Endothelial cell (in vitro differentiated cells): ENCODE measurements at regions not wholly inside any gene's neighbourhood (a gene's known extent, or its start where the extent isn't known, plus 50 kb on each side); places are given as distances from the start of the nearest gene placed in this dataset.

ENCODE experiments used
- DNase-seq: peaks from one replicate; pipeline ENCODE4 v3.0.0; 2021; ENCODE audit warnings: low spot score
- H3K27ac Mint-ChIP-seq: one replicate; pipeline ENCODE4 v1.8.0; 2021; ENCODE audit warnings: mixed read lengths, inconsistent platforms; ENCODE audit not compliant: unreplicated experiment
- H3K27me3 Mint-ChIP-seq: one replicate; pipeline ENCODE4 v1.8.0; 2021; ENCODE audit warnings: mild to moderate bottlenecking, moderate library complexity, mixed read lengths, inconsistent platforms; ENCODE audit not compliant: unreplicated experiment
- H3K36me3 Mint-ChIP-seq: one replicate; pipeline ENCODE4 v1.8.0; 2021; ENCODE audit warnings: mild to moderate bottlenecking, low read depth, mixed read lengths, inconsistent platforms; ENCODE audit not compliant: unreplicated experiment
- H3K4me1 Mint-ChIP-seq: one replicate; pipeline ENCODE4 v1.8.0; 2021; ENCODE audit warnings: mild to moderate bottlenecking, mixed read lengths, inconsistent platforms; ENCODE audit not compliant: unreplicated experiment
- H3K4me3 Mint-ChIP-seq: one replicate; pipeline ENCODE4 v1.8.0; 2021; ENCODE audit warnings: mild to moderate bottlenecking, mixed read lengths, inconsistent platforms; ENCODE audit not compliant: unreplicated experiment
- H3K9me3 Mint-ChIP-seq: one replicate; pipeline ENCODE4 v1.8.0; 2021; ENCODE audit warnings: mixed read lengths, inconsistent platforms; ENCODE audit not compliant: unreplicated experiment
- CTCF ChIP-seq: fragments of 200-600 bp; sonication (generic); IDR thresholded peaks from one replicate; pipeline ENCODE4 v1.5.0; 2021; ENCODE audit warnings: antibody characterized with exemption; ENCODE audit not compliant: unreplicated experiment

DNA sequence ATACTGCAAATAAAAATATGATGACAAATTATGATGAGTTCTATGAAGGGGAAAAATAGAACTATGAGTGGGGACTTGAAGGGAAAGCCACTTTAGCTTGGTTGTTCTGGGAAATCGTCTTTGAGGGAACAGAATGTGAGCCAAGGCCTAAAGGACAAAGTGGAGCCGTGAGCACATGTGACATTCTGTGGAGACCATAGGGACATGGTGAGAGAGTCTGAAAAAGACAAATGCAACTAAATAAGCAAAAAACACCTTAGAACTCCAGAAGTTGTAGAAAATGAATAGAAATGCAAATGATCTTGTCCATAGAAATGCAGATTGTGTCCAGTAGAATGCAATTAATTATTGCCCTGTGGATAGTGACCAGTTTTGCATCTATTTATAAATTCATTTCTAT lies 86.8 kb upstream of the ANKRD10 start:
- H3K4me1 Mint-ChIP-seq, result no peaks in the 10 kb centered on the region
- H3K9me3 Mint-ChIP-seq, result no peaks in the 10 kb centered on the region
- peaks cover 4% of the 10 kb centered on the region for H3K27me3 Mint-ChIP-seq
- H3K4me3 Mint-ChIP-seq, result no peak overlapping the region
- no peak for TF ChIP-seq CTCF
- no peaks in the 10 kb centered on the region for H3K36me3 Mint-ChIP-seq
- H3K27ac Mint-ChIP-seq, result no peak overlapping the region
- DNase-seq, result no peak

- Mint-ChIP-seq H3K4me1 (no peaks in the 10 kb centered on the region), H3K9me3 (no peaks in the 10 kb centered on the region), H3K27me3 (no peaks in the 10 kb centered on the region), H3K36me3 (no peaks in the 10 kb centered on the region), H3K4me3 (no peak overlapping the region), H3K27ac (no peak overlapping the region)
- DNase-seq, result no peak
- no peak for TF ChIP-seq CTCF
Observed at GRCh38 chr13:110993788-110994187, 78.9 kb upstream of the ANKRD10 start.

- no peaks in the 10 kb centered on the region for H3K9me3 Mint-ChIP-seq
- no peaks in the 10 kb centered on the region for H3K4me1 Mint-ChIP-seq
- H3K27me3 Mint-ChIP-seq, result no peaks in the 10 kb centered on the region
- H3K4me3 Mint-ChIP-seq, result no peak overlapping the region
- no peak for DNase-seq
- no peak for TF ChIP-seq CTCF
- no peak overlapping the region for H3K27ac Mint-ChIP-seq
- H3K36me3 Mint-ChIP-seq, result no peaks in the 10 kb centered on the region
Observed at GRCh38 chr13:110991991-110992508, 77.2 kb upstream of the ANKRD10 start.

DNA sequence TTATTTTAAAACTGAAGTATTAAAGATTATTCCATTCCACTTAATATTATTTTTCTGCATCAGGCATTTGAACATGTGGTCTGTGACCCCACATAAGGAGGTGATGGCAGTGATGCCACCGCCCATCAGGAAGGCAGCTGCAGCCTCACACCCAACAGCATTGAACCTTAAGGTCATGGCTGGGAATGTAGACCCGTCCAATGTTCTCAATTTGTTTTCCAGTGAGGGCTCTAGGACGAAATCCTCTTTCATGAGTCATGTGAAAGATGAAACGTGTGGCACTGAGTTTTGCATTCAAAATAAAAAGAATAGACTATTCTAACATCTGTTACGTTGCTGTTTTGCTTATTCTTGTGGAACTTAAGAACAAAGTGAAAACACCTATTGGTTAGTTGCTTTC lies 74.5 kb upstream of the ANKRD10 start:
- Mint-ChIP-seq H3K27ac (no peak overlapping the region), H3K9me3 (no peaks in the 10 kb centered on the region), H3K4me1 (no peaks in the 10 kb centered on the region), H3K4me3 (no peak overlapping the region), H3K27me3 (peaks cover 2% of the 10 kb centered on the region), H3K36me3 (no peaks in the 10 kb centered on the region)
- no peak for TF ChIP-seq CTCF
- no peak for DNase-seq

GRCh38 chr13:110985541-110985940 lies 70.7 kb upstream of the ANKRD10 start:
- DNase-seq, result no peak
- TF ChIP-seq CTCF, result no peak
- H3K27ac Mint-ChIP-seq, result no peak overlapping the region
- H3K27me3 Mint-ChIP-seq, result peaks cover 3% of the 10 kb centered on the region
- H3K4me3 Mint-ChIP-seq, result no peak overlapping the region
- H3K36me3 Mint-ChIP-seq, result no peaks in the 10 kb centered on the region
- no peaks in the 10 kb centered on the region for H3K9me3 Mint-ChIP-seq
- H3K4me1 Mint-ChIP-seq, result no peaks in the 10 kb centered on the region
